Endodermal cell (in vitro differentiated cells): ENCODE measurements at regions not wholly inside any gene's neighbourhood (a gene's known extent, or its start where the extent isn't known, plus 50 kb on each side); places are given as distances from the start of the nearest gene placed in this dataset.

Experiments used
- DNase-seq: peaks from one replicate; pipeline ENCODE4 v3.0.0-alpha.2; 2017
- H3K27ac ChIP-seq: 2 replicates; pipeline ENCODE4 v1.5.1; 2013; ENCODE audit warnings: mild to moderate bottlenecking, low read depth, low read length, moderate library complexity
- H3K27me3 ChIP-seq: 2 replicates; pipeline ENCODE4 v1.6.1; 2013; ENCODE audit warnings: mild to moderate bottlenecking, low read length, moderate library complexity; ENCODE audit not compliant: insufficient read depth, control insufficient read depth, poor library complexity, severe bottlenecking
- H3K36me3 ChIP-seq: 2 replicates; pipeline ENCODE4 v1.7.0; 2013; ENCODE audit warnings: mild to moderate bottlenecking, low read length, moderate library complexity; ENCODE audit not compliant: control insufficient read depth, insufficient read depth
- H3K4me1 ChIP-seq: one replicate; pipeline ENCODE4 v1.7.0; 2013; ENCODE audit warnings: low read length; ENCODE audit not compliant: control insufficient read depth, insufficient read depth
- H3K4me3 ChIP-seq: 2 replicates; pipeline ENCODE4 v1.5.1; 2013; ENCODE audit warnings: mild to moderate bottlenecking, low read length, moderate library complexity
- H3K9ac ChIP-seq: 2 replicates; pipeline ENCODE4 v1.6.1; 2013; ENCODE audit warnings: mild to moderate bottlenecking, low read length, moderate library complexity; ENCODE audit not compliant: poor library complexity, severe bottlenecking; ENCODE audit errors: extremely low read depth
- H3K9me3 ChIP-seq: 2 replicates; pipeline ENCODE4 v1.6.1; 2013; ENCODE audit warnings: mild to moderate bottlenecking, low read length, moderate library complexity; ENCODE audit not compliant: control insufficient read depth
- H3K27ac Mint-ChIP-seq: 2 replicates; pipeline ENCODE4 v1.8.0; 2020; ENCODE audit warnings: mixed read lengths
- H3K27me3 Mint-ChIP-seq: 2 replicates; pipeline ENCODE4 v1.8.0; 2021; ENCODE audit warnings: mild to moderate bottlenecking, mixed read lengths; ENCODE audit not compliant: insufficient read depth
- H3K36me3 Mint-ChIP-seq: 2 replicates; pipeline ENCODE4 v1.8.0; 2020; ENCODE audit warnings: low read depth, mixed read lengths
- H3K4me1 Mint-ChIP-seq: 2 replicates; pipeline ENCODE4 v1.8.0; 2020; ENCODE audit warnings: mixed read lengths
- H3K4me3 Mint-ChIP-seq: 2 replicates; pipeline ENCODE4 v1.8.0; 2020; ENCODE audit warnings: mild to moderate bottlenecking, moderate library complexity, mixed read lengths
- H3K9me3 Mint-ChIP-seq: 2 replicates; pipeline ENCODE4 v1.8.0; 2020; ENCODE audit warnings: mild to moderate bottlenecking, mixed read lengths
- WGBS, 2 experiments: methylation state at CpG; one replicate each; pipeline versions ENCODE4 v1.1.5 to v1.1.7; 2013; ENCODE audit warnings: missing lambda C conversion rate in 2 of 2, mixed read lengths in 1 of 2; ENCODE audit not compliant: insufficient coverage in 1 of 2, insufficient read length in 1 of 2; 5-methylcytosine and 5-hydroxymethylcytosine counted together
- TF ChIP-seq, protein P1 (sequence below): fragments of 200-600 bp; sonication (generic); conservative IDR thresholded peaks from 2 replicates; pipeline ENCODE4 v1.5.0; 2021; ENCODE audit warnings: antibody characterized with exemption, mild to moderate bottlenecking

DNA sequence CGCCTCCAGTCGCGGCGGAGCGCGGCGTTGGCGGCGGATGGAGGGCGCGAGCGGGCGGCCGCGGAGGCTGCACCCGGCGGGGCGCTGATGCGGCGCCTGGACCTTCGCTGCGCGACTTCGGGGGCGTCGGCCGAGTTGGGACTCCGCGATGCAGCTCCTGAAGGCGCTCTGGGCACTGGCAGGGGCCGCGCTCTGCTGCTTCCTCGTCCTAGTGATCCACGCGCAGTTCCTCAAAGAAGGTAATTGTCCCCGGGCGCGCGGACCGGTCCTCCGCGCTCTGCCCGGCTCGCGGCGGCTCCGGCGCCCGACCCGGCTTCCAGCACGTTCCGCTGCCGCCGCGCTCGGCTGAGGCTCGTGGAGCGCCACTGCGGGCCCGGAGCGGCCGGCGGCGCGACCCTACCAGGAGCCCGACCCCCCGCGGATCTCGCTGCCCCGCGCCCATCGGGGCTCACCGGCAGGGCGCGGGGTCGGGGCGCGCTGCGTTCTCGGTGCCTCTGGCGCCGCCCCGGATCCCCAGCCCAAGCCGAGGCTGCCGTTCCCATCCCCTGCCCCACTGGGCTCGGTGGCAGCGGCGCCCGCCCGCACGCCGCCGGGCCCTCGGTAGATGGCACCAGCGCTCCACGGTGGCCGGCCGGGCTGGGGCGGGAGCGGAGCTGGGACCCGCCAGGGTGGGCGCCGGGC lies 1251.2 kb downstream of the BRD1 start:
- Histone ChIP-seq H3K9me3 (no peaks in the 10 kb centered on the region), H3K4me3 (peak overlapping the region; percentile 53), H3K27ac (no peak overlapping the region), H3K4me1 (no peaks in the 10 kb centered on the region), H3K36me3 (no peaks in the 10 kb centered on the region), H3K27me3 (no peaks in the 10 kb centered on the region), H3K9ac (no peak overlapping the region)
- H3K36me3 Mint-ChIP-seq = no peaks in the 10 kb centered on the region
- peak overlapping the region; percentile 41 for H3K4me3 Mint-ChIP-seq
- H3K4me1 Mint-ChIP-seq = peaks cover 10% of the 10 kb centered on the region
- TF ChIP-seq, protein P1, sequence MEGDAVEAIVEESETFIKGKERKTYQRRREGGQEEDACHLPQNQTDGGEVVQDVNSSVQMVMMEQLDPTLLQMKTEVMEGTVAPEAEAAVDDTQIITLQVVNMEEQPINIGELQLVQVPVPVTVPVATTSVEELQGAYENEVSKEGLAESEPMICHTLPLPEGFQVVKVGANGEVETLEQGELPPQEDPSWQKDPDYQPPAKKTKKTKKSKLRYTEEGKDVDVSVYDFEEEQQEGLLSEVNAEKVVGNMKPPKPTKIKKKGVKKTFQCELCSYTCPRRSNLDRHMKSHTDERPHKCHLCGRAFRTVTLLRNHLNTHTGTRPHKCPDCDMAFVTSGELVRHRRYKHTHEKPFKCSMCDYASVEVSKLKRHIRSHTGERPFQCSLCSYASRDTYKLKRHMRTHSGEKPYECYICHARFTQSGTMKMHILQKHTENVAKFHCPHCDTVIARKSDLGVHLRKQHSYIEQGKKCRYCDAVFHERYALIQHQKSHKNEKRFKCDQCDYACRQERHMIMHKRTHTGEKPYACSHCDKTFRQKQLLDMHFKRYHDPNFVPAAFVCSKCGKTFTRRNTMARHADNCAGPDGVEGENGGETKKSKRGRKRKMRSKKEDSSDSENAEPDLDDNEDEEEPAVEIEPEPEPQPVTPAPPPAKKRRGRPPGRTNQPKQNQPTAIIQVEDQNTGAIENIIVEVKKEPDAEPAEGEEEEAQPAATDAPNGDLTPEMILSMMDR = peak; percentile 81
- WGBS, 2 experiments = 1 to 2% methylated on average over 10 to 103 of the region's 103 CpGs
- H3K9me3 Mint-ChIP-seq = peaks cover 8% of the 10 kb centered on the region
- peak; percentile 87 for DNase-seq
- H3K27me3 Mint-ChIP-seq = peaks cover 22% of the 10 kb centered on the region
- no peak overlapping the region for H3K27ac Mint-ChIP-seq

DNA sequence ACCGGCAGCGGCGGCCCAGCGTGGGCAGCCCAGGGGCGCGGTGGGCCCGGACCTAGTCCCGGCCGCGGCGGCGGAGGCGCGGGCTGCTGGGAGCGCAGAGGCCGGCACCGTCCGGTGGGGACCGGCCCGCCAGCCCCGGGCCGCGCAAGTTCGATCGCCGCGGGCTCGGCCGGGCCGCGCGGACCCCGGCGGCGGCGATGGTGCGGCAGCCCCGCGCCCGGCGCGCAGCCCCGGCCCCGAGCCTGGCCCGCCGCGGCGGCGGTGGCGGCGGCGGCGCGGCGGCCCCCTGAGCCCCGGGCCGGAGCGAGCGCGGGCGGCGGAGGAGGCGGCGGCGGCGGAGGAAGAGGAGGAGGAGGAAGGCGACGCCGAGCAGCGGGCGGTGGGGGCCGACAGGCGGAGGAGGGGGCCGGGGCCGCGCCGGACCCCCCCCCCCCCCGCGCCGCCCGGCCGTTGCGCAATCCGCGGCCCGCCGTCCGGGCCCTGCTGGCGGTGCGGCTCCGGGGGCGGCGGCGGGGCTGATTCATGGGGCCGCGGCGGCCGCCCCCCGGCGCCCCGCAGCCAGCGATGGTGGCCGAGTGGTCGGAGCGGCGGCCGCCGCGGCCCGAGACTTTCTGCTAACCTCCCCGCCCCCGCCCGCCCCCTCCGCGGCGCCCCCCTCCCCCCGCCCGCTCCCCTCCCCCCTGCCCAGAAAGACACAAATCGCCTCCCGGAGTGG lies 1251.9 kb downstream of the BRD1 start:
- H3K27ac ChIP-seq = no peak overlapping the region
- H3K4me1 ChIP-seq = no peaks in the 10 kb centered on the region
- Mint-ChIP-seq H3K27ac (no peak overlapping the region), H3K9me3 (peaks cover 12% of the 10 kb centered on the region), H3K4me1 (peaks cover 10% of the 10 kb centered on the region), H3K36me3 (peaks cover 2% of the 10 kb centered on the region), H3K27me3 (peaks cover 22% of the 10 kb centered on the region), H3K4me3 (peak overlapping the region; percentile 41)
- no peak overlapping the region for H3K9ac ChIP-seq
- WGBS, 2 experiments = 0% methylated on average over 4 to 79 of the region's 120 CpGs
- TF ChIP-seq, protein P1 = no peak
- H3K27me3 ChIP-seq = no peaks in the 10 kb centered on the region
- H3K36me3 ChIP-seq = no peaks in the 10 kb centered on the region
- no peak overlapping the region for H3K4me3 ChIP-seq
- H3K9me3 ChIP-seq = peaks cover 5% of the 10 kb centered on the region
- no peak for DNase-seq

DNA sequence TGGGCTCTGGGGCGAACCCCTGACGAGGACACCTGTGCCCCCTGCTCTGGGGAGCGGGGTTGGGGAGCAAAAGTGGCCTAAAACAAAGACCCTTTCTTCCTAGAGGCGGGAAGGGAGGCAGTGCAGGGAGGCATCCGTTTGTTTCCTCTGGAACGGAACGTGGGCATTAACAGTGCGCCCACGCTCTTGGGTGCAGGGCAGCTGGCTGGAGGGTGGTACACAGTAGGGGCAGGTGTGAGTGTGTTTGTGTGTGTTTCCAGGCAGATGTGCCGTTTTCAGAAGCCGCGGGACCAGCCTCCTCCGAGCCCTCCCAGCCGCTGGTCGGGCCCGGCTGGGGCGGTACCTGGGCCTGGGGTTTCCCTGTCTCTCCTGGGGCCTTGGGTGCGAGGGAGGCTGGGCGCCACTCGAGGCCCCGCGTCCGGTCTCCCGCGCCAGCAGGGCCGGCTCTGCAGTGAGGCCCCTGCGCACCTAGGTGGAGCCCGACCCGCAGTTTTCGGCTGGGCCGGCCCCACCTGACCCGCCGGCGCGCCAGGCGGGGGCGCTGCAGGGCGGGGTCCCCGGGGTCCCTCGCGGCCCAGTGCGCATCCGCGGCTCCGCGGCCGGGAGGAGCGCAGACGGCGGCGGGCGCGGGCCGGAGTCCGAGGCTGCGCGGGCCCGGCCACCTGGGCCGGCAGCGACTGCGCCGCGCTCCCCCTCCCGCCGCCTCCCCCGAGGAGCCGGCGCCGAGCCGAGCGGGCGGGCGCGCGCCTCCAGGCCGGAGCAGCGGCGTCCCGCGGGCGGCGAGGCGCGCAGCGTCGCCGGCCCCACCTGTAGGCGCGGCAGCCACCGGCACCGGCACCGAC lies 1252.7 kb downstream of the BRD1 start:
- H3K4me3 ChIP-seq = no peak overlapping the region
- no peak overlapping the region for H3K9ac ChIP-seq
- H3K9me3 ChIP-seq = peaks cover 13% of the 10 kb centered on the region
- DNase-seq = peak; percentile 91
- no peak overlapping the region for H3K27ac ChIP-seq
- 12 to 24% methylated on average over 20 to 92 of the region's 92 CpGs for WGBS, 2 experiments
- H3K4me1 Mint-ChIP-seq = peaks cover 9% of the 10 kb centered on the region
- H3K9me3 Mint-ChIP-seq = peaks cover 20% of the 10 kb centered on the region
- no peaks in the 10 kb centered on the region for H3K36me3 ChIP-seq
- peaks cover 22% of the 10 kb centered on the region for H3K27me3 Mint-ChIP-seq
- peaks cover 6% of the 10 kb centered on the region for H3K36me3 Mint-ChIP-seq
- H3K4me1 ChIP-seq = no peaks in the 10 kb centered on the region
- no peak overlapping the region for H3K27ac Mint-ChIP-seq
- TF ChIP-seq, protein P1 = peak; percentile 81
- peak overlapping the region; percentile 42 for H3K4me3 Mint-ChIP-seq
- H3K27me3 ChIP-seq = no peaks in the 10 kb centered on the region
